Heart left ventricle (tissue), 16 donors: ENCODE measurements at regions not wholly inside any gene's neighbourhood (a gene's known extent, or its start where the extent isn't known, plus 50 kb on each side); places are given as distances from the start of the nearest gene placed in this dataset.

ENCODE experiments used
- ATAC-seq, 4 donors: fragments of 200-7000 bp; cut with Tn5 transposase; one replicate each; pipeline ENCODE4 v1.9.1; 2020 to 2022; ENCODE audit warnings: moderate library complexity in 4 of 4, mild to moderate bottlenecking in 3 of 4, moderate number of reproducible peaks in 1 of 4
- DNase-seq, 5 donors: peaks; one replicate each; pipeline ENCODE4 v3.0.0-alpha.2; 2020
- H3K27ac ChIP-seq, 12 donors: fragments of 200-600 bp; sonication (generic) in 4 of 12; one replicate each; pipeline versions ENCODE4 v1.5.0 to v1.8.0; 2016 to 2022; ENCODE audit warnings: mild to moderate bottlenecking in 2 of 12
- H3K27me3 ChIP-seq, 9 donors: fragments of 200-600 bp; sonication (generic) in 2 of 9; one replicate each; pipeline versions ENCODE4 v1.5.1 to v1.8.0; 2016 to 2022; ENCODE audit warnings: mild to moderate bottlenecking in 3 of 9
- H3K36me3 ChIP-seq, 9 donors: fragments of 200-600 bp; sonication (generic) in 2 of 9; one replicate each; pipeline versions ENCODE4 v1.5.0 to v1.8.0; 2018 to 2022; ENCODE audit warnings: mild to moderate bottlenecking in 2 of 9
- H3K4me1 ChIP-seq, 12 donors: fragments of 200-600 bp; sonication (generic) in 4 of 12; one replicate each; pipeline versions ENCODE4 v1.5.0 to v1.8.0; 2016 to 2022; ENCODE audit warnings: mild to moderate bottlenecking in 3 of 12
- H3K4me3 ChIP-seq, 12 donors: fragments of 200-600 bp; sonication (generic) in 4 of 12; one replicate each; pipeline versions ENCODE4 v1.5.0 to v1.8.0; 2017 to 2022; ENCODE audit warnings: mild to moderate bottlenecking in 9 of 12, moderate library complexity in 4 of 12
- H3K9me3 ChIP-seq, 12 donors: fragments of 200-600 bp; sonication (generic) in 4 of 12; one replicate each; pipeline versions ENCODE4 v1.5.0 to v1.8.0; 2016 to 2022; ENCODE audit warnings: mild to moderate bottlenecking in 1 of 12
- CTCF ChIP-seq, 12 donors: fragments of 200-600 bp; sonication (generic) in 4 of 12; IDR thresholded peaks; one replicate each; pipeline versions ENCODE4 v1.5.0 to v1.8.0; 2018 to 2022; ENCODE audit warnings: antibody characterized with exemption in 12 of 12, mild to moderate bottlenecking in 5 of 12
- POLR2A ChIP-seq, 2 donors: fragments of 450-650 bp; IDR thresholded peaks; one replicate each; pipeline ENCODE4 v1.6.1; 2017; ENCODE audit warnings: antibody characterized with exemption in 2 of 2, mild to moderate bottlenecking in 2 of 2, moderate library complexity in 2 of 2
- WGBS, 4 donors: extraction: QIAGEN DNeasy Blood & Tissue Kit in 2 of 4; methylation state at CpG; one replicate each; pipeline versions ENCODE4 v1.1.5 to v1.1.7; 2013 to 2018; 5-methylcytosine and 5-hydroxymethylcytosine counted together
- intact Hi-C, 10 donors: fragments of 100-400 bp; cut with DNase I; formaldehyde crosslinking; loops; one replicate each; pipeline versions ENCODE4 v1.11.1 to v1.14.2; 2022
- donor health status: ischemic (EF 13 %, LVEDD 7.1; RV severe dilation, severe dysfunction).
- donor health status: healthy with polysubstance abuse.
- donor health status: DM: no; HTN: yes; CAD: no.
- donor health status: DM: no; HTN: no; CAD: no.
- donor health status: ischemic (EF 25% LVEDD 6.9; RV normal size, moderate dysfunction).
- donor health status: ischemic (EF 25% LVEDD 5.7; RV mildly dilated, moderate dysfunction).
- donor health status: healthy.
- donor health status: DM: yes; HTN: yes; CAD: no.
- donor health status: ischemic (EF 35%, LVEDD 5.7; RV mildly dilated, moderate dysfunction).
- donor health status: nonischemic (EF 11% LVEDD 7.7; RV severe dilation, severe dysfunction).
- donor health status: DM: yes; HTN: yes; CAD: no.
- donor health status: PGD.
- donor health status: ischemic (EF 29% LVEDD 5.4; RV normal size, mild dysfunction).
- donor health status: nonischemic (EF 23%, LVEDD 6.1; RV moderate dilation, normal function).

- intact Hi-C loops = no loop called here
- Histone ChIP-seq H3K27ac (no peak overlapping the region), H3K9me3 (peaks cover 0 to 4% (median 0%) of the 10 kb centered on the region in 12 donors), H3K27me3 (no peaks in the 10 kb centered on the region), H3K4me1 (peaks cover 0 to 3% (median 0%) of the 10 kb centered on the region in 12 donors), H3K4me3 (no peak overlapping the region), H3K36me3 (no peaks in the 10 kb centered on the region)
- no peak for ATAC-seq
- no peak for DNase-seq
- WGBS, 4 donors = 61 to 83% (median 73%) methylated on average over 2 of the region's 2 CpGs
- TF ChIP-seq CTCF (IDR thresholded peaks at IDR 0.05) = no peak
- no peak for TF ChIP-seq POLR2A (IDR thresholded peaks at IDR 0.05)
Observed at GRCh38 chr3:162287600-162287999, 791.0 kb downstream of the OTOL1 start.

GRCh38 chr3:162292409-162292808 lies 795.8 kb downstream of the OTOL1 start:
- Histone ChIP-seq H3K4me1 (no peaks in the 10 kb centered on the region), H3K9me3 (no peaks in the 10 kb centered on the region), H3K27ac (no peak overlapping the region), H3K36me3 (no peaks in the 10 kb centered on the region), H3K4me3 (no peak overlapping the region), H3K27me3 (no peaks in the 10 kb centered on the region)
- DNase-seq (no peak), ATAC-seq (no peak)
- intact Hi-C loops = no loop called here
- TF ChIP-seq POLR2A (IDR thresholded peaks at IDR 0.05) (no peak), CTCF (IDR thresholded peaks at IDR 0.05) (no peak)
- WGBS, 4 donors = 16 to 42% (median 32%) methylated on average over 1 of the region's 1 CpG

GRCh38 chr3:162295323-162295983 lies 798.8 kb downstream of the OTOL1 start:
- intact Hi-C loops = no loop called here
- 42 to 58% (median 47%) methylated on average over 6 of the region's 6 CpGs for WGBS, 4 donors

More at GRCh38 chr3:162295323-162295983, 798.8 kb downstream of the OTOL1 start:
- no peaks in the 10 kb centered on the region for H3K4me1 ChIP-seq
- TF ChIP-seq CTCF (IDR thresholded peaks at IDR 0.05) (no peak), POLR2A (IDR thresholded peaks at IDR 0.05) (no peak)
- no peak for DNase-seq
- no peaks in the 10 kb centered on the region for H3K36me3 ChIP-seq
- no peak overlapping the region for H3K4me3 ChIP-seq
- H3K27ac ChIP-seq = no peak overlapping the region
- no peak for ATAC-seq
- H3K27me3 ChIP-seq = no peaks in the 10 kb centered on the region
- H3K9me3 ChIP-seq = no peaks in the 10 kb centered on the region
